Astrocyte of the spinal cord (primary cell): ENCODE measurements at regions not wholly inside any gene's neighbourhood (a gene's known extent, or its start where the extent isn't known, plus 50 kb on each side); places are given as distances from the start of the nearest gene placed in this dataset.
A peak's percentile ranks its signal among the peaks of the same experiment; 100 is the strongest.

Experiments
- DNase-seq: peaks from one replicate; pipeline ENCODE4 v3.0.0; 2011; ENCODE audit warnings: low read depth, low spot score
- H3K4me3 ChIP-seq: 2 replicates; pipeline ENCODE4 v1.5.1; 2011; ENCODE audit warnings: low read depth, mild to moderate bottlenecking, low read length, moderate library complexity
- in situ Hi-C: cut with HindIII; loops from 2 replicates; pipeline ENCODE4 v1.10.0; 2017; ENCODE audit warnings: low sequenced_read_pairs
- TF ChIP-seq, protein P1 (sequence below): IDR thresholded peaks from 2 replicates; pipeline ENCODE4 v1.5.1; 2012; ENCODE audit warnings: low read depth, mild to moderate bottlenecking, low read length, inconsistent platforms

DNA sequence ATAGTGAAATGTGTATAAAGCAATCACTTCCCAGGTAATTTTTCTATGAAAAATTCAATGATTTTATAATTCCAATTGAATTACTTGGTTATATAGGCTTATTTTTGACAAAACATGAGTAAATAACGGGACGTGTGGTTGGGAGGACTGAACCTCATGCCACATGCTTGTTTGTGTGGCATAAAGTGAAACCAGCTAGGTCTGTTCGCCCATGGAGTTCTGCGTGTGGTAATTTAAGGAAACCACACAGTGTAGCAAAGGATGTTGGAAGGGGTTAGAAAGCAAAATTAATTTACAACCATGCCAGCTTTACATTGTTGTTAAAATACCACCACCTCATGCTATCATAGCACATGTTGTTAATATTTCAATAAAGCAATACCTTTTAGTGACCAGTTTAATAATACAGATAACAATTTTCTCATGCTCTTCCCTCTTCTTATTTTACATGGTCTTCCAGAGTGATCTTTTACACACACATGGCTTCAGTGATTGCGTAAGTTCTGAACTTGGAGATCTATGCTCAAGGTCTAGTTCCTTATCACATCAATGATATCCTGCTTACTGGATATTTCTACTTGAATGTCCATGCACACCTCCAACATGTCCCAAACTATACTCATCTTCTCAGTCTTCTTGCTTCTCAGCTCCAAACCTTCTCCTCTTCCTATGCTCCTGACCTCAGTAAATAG is 156.4 kb upstream of the ITGA4 start:
- in situ Hi-C loops = no loop called here
- DNase-seq = no peak

DNA sequence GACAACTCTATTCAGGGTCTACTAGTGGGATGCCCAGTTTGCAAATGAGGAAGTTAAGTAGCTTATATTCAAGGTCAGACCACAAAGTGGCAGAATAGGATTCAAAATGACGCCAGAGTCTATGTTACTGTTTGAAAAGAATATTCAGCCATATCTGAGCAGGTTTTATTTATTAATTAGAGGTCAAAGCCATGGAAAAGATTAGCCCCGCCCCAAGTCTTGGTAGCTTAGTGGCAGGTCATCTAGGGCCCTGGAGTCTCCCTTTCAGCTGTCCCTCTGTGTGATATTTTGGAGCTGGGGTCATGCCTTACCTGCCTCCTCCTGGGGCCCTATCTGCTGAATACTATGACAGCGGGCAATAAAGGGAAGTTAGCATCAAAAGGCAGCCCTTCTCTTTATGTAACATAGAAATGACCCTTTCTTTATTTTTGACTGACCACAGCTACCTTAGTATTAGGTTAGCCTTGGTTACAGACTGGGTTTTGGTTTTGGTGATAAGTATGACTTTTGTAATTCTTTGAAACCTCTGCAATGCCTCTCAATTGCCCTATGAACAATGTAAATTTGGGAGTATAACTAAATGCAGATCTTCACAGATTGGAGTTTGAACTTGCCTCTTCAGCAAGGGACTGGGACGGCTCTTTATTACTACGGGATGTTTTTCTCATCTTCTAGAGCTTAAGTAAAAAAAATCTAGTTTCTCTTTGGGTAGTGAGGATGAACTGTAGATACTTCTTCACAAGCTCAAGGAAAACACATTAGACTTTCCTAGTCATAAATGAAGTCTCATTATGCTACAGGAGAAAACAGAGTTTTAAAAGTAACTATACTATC is 153.0 kb upstream of the ITGA4 start:
- DNase-seq = no peak
- no peak overlapping the region for H3K4me3 ChIP-seq
- TF ChIP-seq, protein P1, sequence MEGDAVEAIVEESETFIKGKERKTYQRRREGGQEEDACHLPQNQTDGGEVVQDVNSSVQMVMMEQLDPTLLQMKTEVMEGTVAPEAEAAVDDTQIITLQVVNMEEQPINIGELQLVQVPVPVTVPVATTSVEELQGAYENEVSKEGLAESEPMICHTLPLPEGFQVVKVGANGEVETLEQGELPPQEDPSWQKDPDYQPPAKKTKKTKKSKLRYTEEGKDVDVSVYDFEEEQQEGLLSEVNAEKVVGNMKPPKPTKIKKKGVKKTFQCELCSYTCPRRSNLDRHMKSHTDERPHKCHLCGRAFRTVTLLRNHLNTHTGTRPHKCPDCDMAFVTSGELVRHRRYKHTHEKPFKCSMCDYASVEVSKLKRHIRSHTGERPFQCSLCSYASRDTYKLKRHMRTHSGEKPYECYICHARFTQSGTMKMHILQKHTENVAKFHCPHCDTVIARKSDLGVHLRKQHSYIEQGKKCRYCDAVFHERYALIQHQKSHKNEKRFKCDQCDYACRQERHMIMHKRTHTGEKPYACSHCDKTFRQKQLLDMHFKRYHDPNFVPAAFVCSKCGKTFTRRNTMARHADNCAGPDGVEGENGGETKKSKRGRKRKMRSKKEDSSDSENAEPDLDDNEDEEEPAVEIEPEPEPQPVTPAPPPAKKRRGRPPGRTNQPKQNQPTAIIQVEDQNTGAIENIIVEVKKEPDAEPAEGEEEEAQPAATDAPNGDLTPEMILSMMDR = no peak
- in situ Hi-C loops = no loop called here

More for the DNA sequence above, 156.4 kb upstream of the ITGA4 start:
- TF ChIP-seq, protein P1 = no peak
- no peak overlapping the region for H3K4me3 ChIP-seq

DNA sequence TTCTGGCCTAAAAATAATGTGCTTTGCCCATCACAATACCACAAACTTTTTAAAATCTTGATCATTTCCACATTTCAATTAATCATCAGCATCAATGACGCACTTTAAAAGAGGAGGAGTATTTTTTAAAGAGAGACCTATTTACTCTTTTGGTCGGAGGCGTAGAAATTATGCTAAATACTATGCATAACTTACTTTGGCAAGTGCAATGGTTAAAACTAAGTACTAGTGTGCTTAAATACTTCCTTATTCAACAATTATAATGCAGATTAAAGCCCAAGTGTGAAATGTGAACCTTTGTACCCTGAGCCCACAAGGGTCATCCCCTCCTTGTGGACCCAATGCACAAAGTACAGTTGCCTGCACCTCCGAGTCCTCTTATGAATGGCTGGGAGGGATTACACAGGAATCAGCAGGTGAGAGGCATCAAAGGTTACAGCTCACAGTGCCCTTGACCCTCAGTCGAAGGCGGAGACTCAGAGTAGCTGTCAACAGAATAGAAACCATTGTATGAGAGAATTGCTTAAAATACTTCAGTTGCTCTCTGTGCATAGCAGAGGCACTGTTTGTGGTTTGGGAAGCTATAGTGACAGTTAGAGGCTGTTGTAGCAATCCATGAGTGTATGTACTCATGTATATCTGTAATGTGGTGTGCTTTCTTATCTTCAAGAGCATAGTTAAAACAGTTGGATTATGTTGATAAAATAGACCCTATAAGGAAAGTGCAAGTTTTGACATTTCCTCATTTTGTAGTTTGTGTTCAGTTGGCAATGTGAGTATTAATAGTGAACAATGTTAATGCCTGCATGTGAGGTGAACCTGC is 151.7 kb upstream of the ITGA4 start:
- TF ChIP-seq, protein P1 = no peak
- no peak for DNase-seq
- in situ Hi-C loops = no loop called here
- H3K4me3 ChIP-seq = no peak overlapping the region

DNA sequence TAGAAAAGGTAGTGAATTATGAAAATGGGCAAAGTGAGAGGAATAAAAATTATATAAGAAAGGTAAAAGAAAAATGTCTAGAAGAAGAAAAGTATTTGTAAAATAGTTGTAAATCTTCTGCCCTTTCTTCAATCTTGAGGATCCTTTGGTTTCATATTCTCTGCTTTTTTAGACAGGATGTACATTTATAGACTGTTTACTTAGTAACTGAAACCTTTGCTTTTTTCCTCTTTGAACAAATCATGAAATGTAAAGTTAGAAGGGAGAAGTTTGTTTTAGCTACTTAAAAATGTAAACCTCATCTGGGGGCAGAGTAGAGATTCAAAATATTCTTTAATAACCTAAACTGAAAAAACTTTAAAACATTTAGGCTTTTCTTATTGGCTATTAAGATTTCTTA is 150.4 kb upstream of the ITGA4 start:
- in situ Hi-C loops = no loop called here
- no peak overlapping the region for H3K4me3 ChIP-seq
- TF ChIP-seq, protein P1 = no peak
- peak; percentile 39 for DNase-seq

DNA sequence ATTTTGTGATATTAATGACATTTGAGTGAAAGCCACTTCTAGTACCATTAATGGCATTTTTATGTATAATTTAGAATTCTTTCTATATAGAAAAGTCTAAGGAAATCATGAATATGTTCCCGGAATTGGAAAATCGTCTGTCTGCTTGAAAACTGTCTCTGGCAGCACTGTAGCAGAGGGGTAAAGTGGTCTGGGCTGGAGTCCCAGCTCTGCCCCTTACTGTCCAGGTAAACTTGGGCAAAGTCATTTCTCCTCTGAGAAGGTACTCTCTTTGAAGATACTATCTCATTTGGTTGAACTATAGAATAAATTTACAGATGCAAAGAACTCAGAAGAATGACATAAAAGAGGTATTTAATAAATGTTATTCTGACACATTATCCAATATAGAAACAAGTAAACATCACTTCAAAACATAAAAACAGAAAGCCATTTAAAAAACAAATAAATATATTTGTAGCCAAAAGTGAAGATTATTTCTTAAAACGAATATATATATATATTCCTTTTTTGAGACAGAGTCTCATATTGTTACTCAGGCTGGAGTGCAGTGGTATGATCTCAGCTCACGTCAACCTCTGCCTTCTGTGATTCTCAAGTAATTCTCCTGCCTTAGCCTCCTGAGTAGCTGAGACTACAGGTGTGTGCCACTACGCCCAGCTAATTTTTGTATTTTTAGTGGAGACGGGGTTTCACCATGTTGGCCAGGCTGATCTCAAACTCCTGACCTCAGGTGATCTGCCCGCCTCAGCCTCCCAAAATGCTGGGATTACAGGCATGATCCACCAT is 149.8 kb upstream of the ITGA4 start:
- no peak for DNase-seq
- no peak overlapping the region for H3K4me3 ChIP-seq
- TF ChIP-seq, protein P1 = no peak
- in situ Hi-C loops = no loop called here
